GM12892 (cell line): ENCODE measurements at regions not wholly inside any gene's neighbourhood (a gene's known extent, or its start where the extent isn't known, plus 50 kb on each side); places are given as distances from the start of the nearest gene placed in this dataset.

Source experiments
- POLR2A ChIP-seq: IDR thresholded peaks from 2 replicates; pipeline ENCODE4 v1.6.1; 2011; ENCODE audit warnings: low read depth, low read length, control low read depth
- POLR2AphosphoS5 ChIP-seq: IDR thresholded peaks from 2 replicates; pipeline ENCODE4 v1.6.1; 2011; ENCODE audit warnings: low read depth, low read length, control low read depth

GRCh38 chr6:23343610-23344306, 774.4 kb downstream of the HDGFL1 start:
- no peak for TF ChIP-seq POLR2A
- no peak for TF ChIP-seq POLR2AphosphoS5
